Thymus (tissue), 11 donors: ENCODE measurements at regions not wholly inside any gene's neighbourhood (a gene's known extent, or its start where the extent isn't known, plus 50 kb on each side); places are given as distances from the start of the nearest gene placed in this dataset.

Source experiments
- DNase-seq, 9 donors: peaks; one replicate each; pipeline ENCODE4 v3.0.0-alpha.2; 2013; ENCODE audit warnings: low spot score in 9 of 9, low read depth in 6 of 9, missing footprints in 1 of 9
- H3K27ac ChIP-seq, 2 donors: one replicate each; pipeline ENCODE4 v1.5.1; 2013; ENCODE audit warnings: control low read depth in 1 of 2, low read depth in 1 of 2, low read length in 1 of 2, mild to moderate bottlenecking in 1 of 2, moderate library complexity in 1 of 2
- H3K27me3 ChIP-seq, 2 donors: one replicate each; pipeline ENCODE4 v1.5.1; 2013; ENCODE audit warnings: low read length in 1 of 2; ENCODE audit not compliant: control insufficient read depth in 2 of 2, insufficient read depth in 1 of 2
- H3K36me3 ChIP-seq, 2 donors: one replicate each; pipeline ENCODE4 v1.5.1; 2013; ENCODE audit warnings: low read length in 1 of 2, mild to moderate bottlenecking in 1 of 2, moderate library complexity in 1 of 2; ENCODE audit not compliant: control insufficient read depth in 2 of 2, insufficient read depth in 2 of 2
- H3K4me1 ChIP-seq, 2 donors: one replicate each; pipeline ENCODE4 v1.5.1; 2013; ENCODE audit warnings: low read length in 2 of 2; ENCODE audit not compliant: control insufficient read depth in 2 of 2, insufficient read depth in 2 of 2
- H3K4me3 ChIP-seq, 2 donors: one replicate each; pipeline ENCODE4 v1.5.1; 2013; ENCODE audit warnings: low read length in 2 of 2, control low read depth in 1 of 2, mild to moderate bottlenecking in 1 of 2
- H3K9me3 ChIP-seq, 2 donors: one replicate each; pipeline ENCODE4 v1.5.1; 2013; ENCODE audit warnings: low read length in 1 of 2, mild to moderate bottlenecking in 1 of 2; ENCODE audit not compliant: control insufficient read depth in 2 of 2, insufficient read depth in 1 of 2
- WGBS: extraction: QIAGEN DNeasy Blood & Tissue Kit; methylation state at CpG from one replicate; pipeline ENCODE4 v1.1.7; 2013; 5-methylcytosine and 5-hydroxymethylcytosine counted together
- donor health status: healthy.

GRCh38 chr2:123890148-123890547 lies 134.9 kb upstream of the CNTNAP5 start:
- H3K27me3 ChIP-seq, result no peaks in the 10 kb centered on the region
- DNase-seq, result no peak
- no peaks in the 10 kb centered on the region for H3K4me1 ChIP-seq
- peaks cover 0 to 10% of the 10 kb centered on the region in 2 donors for H3K9me3 ChIP-seq
- no peaks in the 10 kb centered on the region for H3K36me3 ChIP-seq
- no peak overlapping the region for H3K27ac ChIP-seq
- H3K4me3 ChIP-seq, result no peak overlapping the region
- 96% methylated on average over 3 of the region's 3 CpGs for WGBS

- Histone ChIP-seq H3K36me3 (no peaks in the 10 kb centered on the region), H3K4me1 (no peaks in the 10 kb centered on the region), H3K9me3 (peaks cover 0 to 10% of the 10 kb centered on the region in 2 donors), H3K27ac (no peak overlapping the region), H3K27me3 (no peaks in the 10 kb centered on the region), H3K4me3 (no peak overlapping the region)
- DNase-seq, result no peak
- WGBS, result 100% methylated on average over 1 of the region's 1 CpG
Observed at GRCh38 chr2:123894167-123894566, 130.9 kb upstream of the CNTNAP5 start.

- Histone ChIP-seq H3K4me3 (no peak overlapping the region), H3K36me3 (no peaks in the 10 kb centered on the region), H3K27me3 (no peaks in the 10 kb centered on the region), H3K27ac (no peak overlapping the region), H3K4me1 (no peaks in the 10 kb centered on the region), H3K9me3 (peaks cover 0 to 10% of the 10 kb centered on the region in 2 donors)
- no peak for DNase-seq
- WGBS, result 96% methylated on average over 2 of the region's 2 CpGs
Observed at GRCh38 chr2:123895651-123896050, 129.4 kb upstream of the CNTNAP5 start.

- no peaks in the 10 kb centered on the region for H3K4me1 ChIP-seq
- no peak for DNase-seq
- WGBS, result 94% methylated on average over 3 of the region's 3 CpGs
- H3K9me3 ChIP-seq, result peaks cover 0 to 4% of the 10 kb centered on the region in 2 donors
- no peak overlapping the region for H3K27ac ChIP-seq
- H3K36me3 ChIP-seq, result no peaks in the 10 kb centered on the region
- no peaks in the 10 kb centered on the region for H3K27me3 ChIP-seq
- no peak overlapping the region for H3K4me3 ChIP-seq
Observed at GRCh38 chr2:123901256-123901655, 123.8 kb upstream of the CNTNAP5 start.

DNA sequence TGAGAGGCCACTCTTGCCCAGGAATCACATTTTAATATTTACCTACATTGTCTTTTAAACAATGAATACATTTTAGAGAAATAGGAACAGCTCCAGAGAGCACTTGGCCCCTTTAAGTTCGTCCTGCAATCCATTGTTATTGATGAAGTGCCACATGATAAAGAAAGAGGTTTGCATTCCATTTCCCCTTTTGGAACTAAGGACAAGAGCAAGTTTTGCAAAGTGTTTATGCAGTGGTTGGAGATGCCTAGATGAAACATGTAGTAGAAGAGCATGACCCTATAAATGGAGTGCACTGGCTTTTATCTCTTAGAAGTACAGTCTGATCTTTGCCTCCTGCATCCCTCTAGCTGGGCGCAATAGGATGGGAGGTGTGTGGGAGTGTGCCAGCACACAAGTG lies 118.7 kb upstream of the CNTNAP5 start:
- Histone ChIP-seq H3K36me3 (no peaks in the 10 kb centered on the region), H3K27ac (no peak overlapping the region), H3K4me1 (peaks cover 0 to 2% of the 10 kb centered on the region in 2 donors), H3K9me3 (no peaks in the 10 kb centered on the region), H3K27me3 (no peaks in the 10 kb centered on the region), H3K4me3 (no peak overlapping the region)
- WGBS, result 81% methylated on average over 2 of the region's 2 CpGs
- DNase-seq, result no peak

DNA sequence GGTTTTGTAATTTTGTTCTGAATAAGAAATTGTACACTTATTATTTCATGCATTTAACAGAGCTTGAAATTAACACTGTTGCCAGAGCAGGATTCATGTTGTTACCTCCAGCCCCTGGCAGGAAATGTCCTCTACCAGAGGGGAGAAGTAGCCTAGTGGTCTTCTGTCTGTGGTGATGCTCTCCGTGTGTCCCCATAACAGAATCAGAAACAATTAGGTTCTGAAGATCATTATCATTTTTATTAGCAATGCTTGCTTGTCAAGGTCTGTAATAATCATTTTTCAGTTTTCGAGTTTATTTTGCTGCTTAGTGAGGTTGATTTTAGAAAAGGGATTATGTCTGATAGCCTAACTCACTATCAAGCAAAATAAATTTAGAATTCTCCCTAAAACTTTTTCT lies 116.6 kb upstream of the CNTNAP5 start:
- WGBS, result 45% methylated on average over 2 of the region's 2 CpGs
- H3K27me3 ChIP-seq, result no peaks in the 10 kb centered on the region
- no peaks in the 10 kb centered on the region for H3K36me3 ChIP-seq
- H3K4me1 ChIP-seq, result peaks cover 2 to 4% of the 10 kb centered on the region in 2 donors
- no peak overlapping the region for H3K4me3 ChIP-seq
- no peak overlapping the region for H3K27ac ChIP-seq
- DNase-seq, result no peak
- H3K9me3 ChIP-seq, result no peaks in the 10 kb centered on the region

GRCh38 chr2:123912171-123912570 lies 112.9 kb upstream of the CNTNAP5 start:
- Histone ChIP-seq H3K36me3 (no peaks in the 10 kb centered on the region), H3K4me3 (no peak overlapping the region), H3K27me3 (no peaks in the 10 kb centered on the region), H3K9me3 (no peaks in the 10 kb centered on the region), H3K4me1 (peaks cover 2 to 8% of the 10 kb centered on the region in 2 donors), H3K27ac (no peak overlapping the region)
- DNase-seq, result peak in 1 of 9 donors; percentile 25
- 15% methylated on average over 4 of the region's 4 CpGs for WGBS

DNA sequence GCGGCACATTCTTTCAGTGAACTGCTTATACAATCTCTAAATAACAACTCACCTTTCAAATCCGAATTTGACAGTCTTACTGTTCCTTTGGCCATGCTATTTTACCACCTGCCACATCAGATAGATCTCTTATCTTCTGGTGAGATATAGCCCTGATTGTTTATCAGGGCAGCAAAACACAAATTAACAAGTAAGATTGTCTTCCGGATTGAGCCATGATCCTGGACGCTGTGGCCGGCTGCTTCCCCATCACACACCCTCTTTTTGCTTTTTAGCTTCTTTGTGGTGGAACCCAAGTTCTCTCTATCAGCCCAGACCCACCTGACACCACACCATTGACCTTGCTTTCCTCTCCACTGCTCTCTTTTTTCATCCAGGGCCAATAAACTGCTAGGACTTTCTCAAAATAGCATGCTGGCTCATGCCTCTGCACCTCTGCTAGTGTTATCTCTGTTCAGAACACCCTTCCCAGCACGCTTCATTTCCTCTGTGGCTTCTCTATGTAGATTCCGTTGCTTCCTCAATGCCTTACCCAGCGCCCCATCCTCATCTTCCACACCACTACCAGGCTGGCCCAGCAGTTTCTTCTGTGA lies 111.8 kb upstream of the CNTNAP5 start:
- DNase-seq, result peak in 1 of 9 donors; percentile 14
- H3K36me3 ChIP-seq, result no peaks in the 10 kb centered on the region
- H3K27me3 ChIP-seq, result no peaks in the 10 kb centered on the region
- peaks cover 2 to 8% of the 10 kb centered on the region in 2 donors for H3K4me1 ChIP-seq
- H3K4me3 ChIP-seq, result no peak overlapping the region
- H3K9me3 ChIP-seq, result no peaks in the 10 kb centered on the region
- WGBS, result 8% methylated on average over 8 of the region's 8 CpGs
- H3K27ac ChIP-seq, result no peak overlapping the region

DNA sequence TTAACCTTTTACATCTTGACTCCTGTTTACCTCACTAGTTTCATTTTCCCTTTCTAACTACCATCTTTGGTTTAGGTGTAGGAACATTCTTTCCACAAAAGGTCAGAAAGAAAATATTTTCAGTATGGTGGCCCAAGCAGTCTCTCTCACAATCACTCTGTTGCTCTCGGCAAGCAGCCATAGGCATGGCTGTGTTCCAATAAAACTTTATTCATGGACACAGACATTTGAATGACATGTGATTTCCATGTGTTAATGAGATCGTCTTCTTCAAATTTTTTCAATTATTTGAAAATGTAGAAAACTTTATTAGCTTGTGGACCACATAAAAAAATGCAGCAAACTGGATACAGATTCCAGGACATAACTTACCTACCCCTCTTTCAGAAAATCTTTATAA lies 109.7 kb upstream of the CNTNAP5 start:
- Histone ChIP-seq H3K4me1 (peaks cover 2 to 8% of the 10 kb centered on the region in 2 donors), H3K4me3 (no peak overlapping the region), H3K36me3 (no peaks in the 10 kb centered on the region), H3K27me3 (no peaks in the 10 kb centered on the region), H3K27ac (no peak overlapping the region), H3K9me3 (no peaks in the 10 kb centered on the region)
- DNase-seq, result no peak
- WGBS, result 92% methylated on average over 2 of the region's 2 CpGs
